ENCODE measurements at regions not wholly inside any gene's neighbourhood (a gene's known extent, or its start where the extent isn't known, plus 50 kb on each side); places are given as distances from the start of the nearest gene placed in this dataset.

DNA sequence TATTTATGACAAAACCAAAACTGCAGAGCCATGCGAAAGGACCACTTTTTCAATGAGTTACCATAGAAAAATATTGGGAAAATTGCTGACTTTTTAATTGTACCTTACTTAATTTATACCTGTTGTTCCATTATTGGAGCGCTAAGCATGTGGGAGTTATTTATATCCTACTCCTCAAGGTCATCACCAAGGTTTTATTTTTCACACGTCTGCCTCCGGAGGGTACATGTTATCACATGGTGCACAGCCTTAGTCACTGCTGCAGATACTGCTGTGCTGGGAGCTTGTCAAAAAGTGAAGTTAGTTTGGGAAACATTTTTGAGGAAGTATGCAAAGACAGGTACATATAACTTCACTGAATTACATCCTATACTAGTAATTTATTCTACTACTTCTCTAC lies 1444.3 kb downstream of the AACS start:
- H3K23ac ChIP-seq (ENCODE audit: insufficient read length, low read depth, low read length), result no peak overlapping the region
- no peaks in the 10 kb centered on the region for H3K27me3 Mint-ChIP-seq (ENCODE audit: low read depth)
- H3K9me3 ChIP-seq (ENCODE audit: control insufficient read depth, low read depth, low read length), result no peaks in the 10 kb centered on the region
- no peaks in the 10 kb centered on the region for H4K20me1 ChIP-seq (ENCODE audit: control insufficient read depth, insufficient read depth, insufficient read length)
- no peak overlapping the region for H2BK5ac ChIP-seq (ENCODE audit: insufficient read length, low read length)
- no peak overlapping the region for H3K4ac ChIP-seq (ENCODE audit: low read depth, low read length)
- H2BK12ac ChIP-seq (ENCODE audit: insufficient read length, low read depth, low read length), result no peak overlapping the region
- H3K9ac ChIP-seq (ENCODE audit: extremely low read depth, insufficient read length, low read length), result no peak overlapping the region
- H3K27ac ChIP-seq (ENCODE audit: insufficient read length, low read depth, low read length), result no peak overlapping the region
- H3K4me2 ChIP-seq (ENCODE audit: insufficient read depth, insufficient read length, low read length), result no peak overlapping the region
- H4K8ac ChIP-seq (replicated peaks; ENCODE audit: insufficient read length, low read depth, low read length), result no peak overlapping the region
- no peak overlapping the region for H3T11ph ChIP-seq (ENCODE audit: low read length)
- no peaks in the 10 kb centered on the region for H3K79me1 ChIP-seq (ENCODE audit: insufficient read depth, low read depth, low read length, poor library complexity, severe bottlenecking)
- no peaks in the 10 kb centered on the region for H3K36me3 Mint-ChIP-seq (ENCODE audit: insufficient read depth in 1 of 3, low read depth in 3 of 3)
- 0 out of 5 replicates have a peak, but pooled peaks cover 0 to 4% of the 10 kb centered on the region in 2 experiments for H3K9me3 Mint-ChIP-seq
- no peaks in the 10 kb centered on the region for H3K79me2 ChIP-seq (ENCODE audit: insufficient read depth, low read length)
- H2AK5ac ChIP-seq (ENCODE audit: insufficient read length, low read length), result no peak overlapping the region
- TF ChIP-seq CTCF (conservative IDR thresholded peaks at IDR 0.05), result no peak
- H3K4me1 Mint-ChIP-seq, result peaks cover 0 to 5% of the 10 kb centered on the region in 2 experiments; a peak in 2 of 4 replicates
- H3K27ac Mint-ChIP-seq, result no peak overlapping the region
- H2BK20ac ChIP-seq (ENCODE audit: low read depth, low read length, poor library complexity, severe bottlenecking), result no peak overlapping the region
- no peak overlapping the region for H3K56ac ChIP-seq (ENCODE audit: insufficient read length, low read depth, low read length)
- H3K4me3 Mint-ChIP-seq, result no peak overlapping the region
- H4K91ac ChIP-seq (ENCODE audit: insufficient read length, low read depth, low read length), result no peak overlapping the region
- no peaks in the 10 kb centered on the region for H3K4me1 ChIP-seq (ENCODE audit: insufficient read depth, low read length)
- DNase-seq, result no peak
- H3K18ac ChIP-seq (ENCODE audit: insufficient read length, low read depth, low read length), result no peak overlapping the region
- H3K14ac ChIP-seq (ENCODE audit: insufficient read depth, low read length), result no peak overlapping the region
- H3K27me3 ChIP-seq (ENCODE audit: insufficient read depth, low read length), result no peaks in the 10 kb centered on the region
- no peak overlapping the region for H4K5ac ChIP-seq (ENCODE audit: insufficient read length, low read depth, low read length)
- no CpG with 5 or more reads among the region's 4 CpGs for WGBS (ENCODE audit: extremely low coverage, insufficient read length, low lambda C conversion rate)
- H2AFZ ChIP-seq (ENCODE audit: low read length), result no peak overlapping the region
- no peak overlapping the region for H2BK120ac ChIP-seq (ENCODE audit: low read depth, low read length, poor library complexity, severe bottlenecking)
- no peaks in the 10 kb centered on the region for H3K23me2 ChIP-seq (ENCODE audit: insufficient read length, low read depth, low read length, poor library complexity, severe bottlenecking)
- H2BK15ac ChIP-seq (ENCODE audit: low read depth, low read length), result no peak overlapping the region

All from H9 (cell line).